Choroid plexus epithelial cell (primary cell): ENCODE measurements at regions not wholly inside any gene's neighbourhood (a gene's known extent, or its start where the extent isn't known, plus 50 kb on each side); places are given as distances from the start of the nearest gene placed in this dataset.

Experiments
- DNase-seq: peaks from one replicate; pipeline ENCODE4 v3.0.0-alpha.2; 2010; ENCODE audit warnings: low read depth
- H3K4me3 ChIP-seq: 2 replicates; pipeline ENCODE4 v1.5.1; 2011; ENCODE audit warnings: low read depth, mild to moderate bottlenecking, control low read depth, low read length, moderate library complexity
- CTCF ChIP-seq: conservative IDR thresholded peaks from 2 replicates; pipeline ENCODE4 v1.5.1; 2011; ENCODE audit warnings: low read depth, mild to moderate bottlenecking, control low read depth, inconsistent platforms, low read length, moderate library complexity

DNA sequence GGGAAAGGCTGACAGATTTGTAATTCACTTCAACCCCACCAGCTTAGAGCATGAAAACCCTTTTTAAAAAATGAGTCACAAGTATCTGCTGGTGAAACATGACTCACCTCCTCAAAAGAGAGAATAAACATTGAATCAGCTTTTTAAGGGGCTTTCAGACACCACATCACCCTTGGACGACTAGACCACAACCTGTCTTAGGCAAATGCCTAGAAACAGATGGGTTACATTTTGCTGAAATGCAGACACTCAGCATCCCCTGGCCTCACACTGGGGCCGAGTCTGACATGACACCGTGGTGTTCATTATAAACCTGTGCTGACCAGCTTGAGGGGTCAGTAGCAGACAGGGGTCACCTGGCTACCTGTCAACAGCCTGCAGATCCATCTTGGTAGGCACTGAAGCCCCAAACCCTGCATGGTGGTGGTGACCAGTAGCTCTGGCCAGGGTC lies 175.3 kb upstream of the CST7 start:
- peak; percentile 15 for TF ChIP-seq CTCF
- H3K4me3 ChIP-seq = no peak overlapping the region
- DNase-seq = peak; percentile 90

- no peak for TF ChIP-seq CTCF
- no peak for DNase-seq
- no peak overlapping the region for H3K4me3 ChIP-seq
These were observed 173.1 kb upstream of the CST7 start for GRCh38 chr20:24775966-24776365.

DNA sequence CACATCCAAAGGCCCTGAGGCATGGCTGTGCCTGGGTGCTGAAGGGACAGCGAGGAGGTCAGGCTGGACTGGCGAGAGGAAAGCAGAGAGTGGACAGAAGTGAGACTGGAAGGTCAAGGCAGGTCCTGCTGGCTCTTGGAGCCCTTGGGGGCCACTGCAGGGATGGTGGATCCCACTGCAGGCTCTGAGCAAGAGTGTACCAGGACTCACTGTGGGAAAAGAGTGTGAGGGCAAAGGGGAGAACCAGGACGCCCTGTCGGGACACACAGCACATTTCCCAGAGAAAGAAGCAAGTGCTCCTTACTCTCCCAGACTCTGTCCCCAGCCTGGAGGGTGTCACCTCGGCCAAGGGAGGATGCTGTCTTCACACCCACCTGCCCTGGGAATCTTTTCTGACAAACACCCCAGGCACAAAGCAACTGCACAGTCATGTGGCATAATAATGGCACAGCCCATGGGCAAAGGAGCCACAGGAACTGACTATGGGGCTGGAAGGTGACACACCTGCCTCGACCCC lies 172.3 kb upstream of the CST7 start:
- DNase-seq = no peak
- no peak for TF ChIP-seq CTCF

GRCh38 chr20:24777746-24778145 lies 171.3 kb upstream of the CST7 start:
- DNase-seq = no peak
- no peak for TF ChIP-seq CTCF
- H3K4me3 ChIP-seq = no peak overlapping the region

More for the DNA sequence above, 172.3 kb upstream of the CST7 start:
- no peak overlapping the region for H3K4me3 ChIP-seq

GRCh38 chr20:24778585-24779031 lies 170.5 kb upstream of the CST7 start:
- DNase-seq = no peak
- no peak overlapping the region for H3K4me3 ChIP-seq
- TF ChIP-seq CTCF = no peak

DNA sequence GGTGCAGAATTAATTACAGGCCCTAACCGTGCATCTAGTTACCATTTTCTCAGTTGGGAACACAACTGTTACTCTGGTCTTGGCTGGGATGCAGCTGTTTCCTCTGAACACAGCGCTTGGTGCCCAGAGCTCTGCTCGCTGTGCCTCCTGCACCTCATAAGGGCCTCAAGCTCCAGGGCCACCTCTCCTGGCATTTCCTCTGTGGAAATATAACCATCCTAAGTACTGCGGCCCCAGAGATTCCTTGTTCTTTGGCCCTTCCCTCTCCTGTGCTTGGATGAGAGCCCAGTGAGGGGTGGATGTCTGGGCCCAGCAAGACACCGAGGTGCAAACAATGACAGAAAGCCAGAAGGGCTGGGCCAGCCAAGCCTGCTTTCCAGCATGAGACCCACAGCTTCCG lies 169.9 kb upstream of the CST7 start:
- no peak overlapping the region for H3K4me3 ChIP-seq
- no peak for DNase-seq
- no peak for TF ChIP-seq CTCF

GRCh38 chr20:24779946-24780345 lies 169.1 kb upstream of the CST7 start:
- H3K4me3 ChIP-seq = no peak overlapping the region
- no peak for TF ChIP-seq CTCF

More at GRCh38 chr20:24779946-24780345, 169.1 kb upstream of the CST7 start:
- no peak for DNase-seq
